ENCODE measurements at regions not wholly inside any gene's neighbourhood (a gene's known extent, or its start where the extent isn't known, plus 50 kb on each side); places are given as distances from the start of the nearest gene placed in this dataset.

DNA sequence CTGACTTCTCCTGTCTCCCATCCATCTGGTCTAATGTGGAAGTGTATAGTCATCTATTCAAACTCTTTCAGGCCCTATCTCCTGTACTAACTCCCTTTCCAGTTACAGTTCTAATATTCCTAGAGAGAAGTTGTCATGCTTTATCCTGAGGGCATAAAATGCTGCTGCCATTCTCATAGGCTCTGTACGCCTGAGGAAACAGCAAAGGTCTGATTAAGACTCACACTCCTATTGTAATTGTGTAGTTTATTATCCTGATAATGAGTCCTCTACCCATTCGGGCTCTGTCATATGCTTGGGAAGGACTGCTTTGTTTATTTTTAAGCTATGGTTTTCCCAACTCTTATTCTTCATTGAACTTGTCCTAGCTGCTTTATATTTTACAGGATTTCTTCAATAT lies 290.4 kb downstream of the TMEM38B start:
- no peak overlapping the region for H3K4me3 ChIP-seq (ENCODE audit: low read depth, low read length)
- no peak for DNase-seq (ENCODE audit: low read depth)
- TF ChIP-seq, protein P1, sequence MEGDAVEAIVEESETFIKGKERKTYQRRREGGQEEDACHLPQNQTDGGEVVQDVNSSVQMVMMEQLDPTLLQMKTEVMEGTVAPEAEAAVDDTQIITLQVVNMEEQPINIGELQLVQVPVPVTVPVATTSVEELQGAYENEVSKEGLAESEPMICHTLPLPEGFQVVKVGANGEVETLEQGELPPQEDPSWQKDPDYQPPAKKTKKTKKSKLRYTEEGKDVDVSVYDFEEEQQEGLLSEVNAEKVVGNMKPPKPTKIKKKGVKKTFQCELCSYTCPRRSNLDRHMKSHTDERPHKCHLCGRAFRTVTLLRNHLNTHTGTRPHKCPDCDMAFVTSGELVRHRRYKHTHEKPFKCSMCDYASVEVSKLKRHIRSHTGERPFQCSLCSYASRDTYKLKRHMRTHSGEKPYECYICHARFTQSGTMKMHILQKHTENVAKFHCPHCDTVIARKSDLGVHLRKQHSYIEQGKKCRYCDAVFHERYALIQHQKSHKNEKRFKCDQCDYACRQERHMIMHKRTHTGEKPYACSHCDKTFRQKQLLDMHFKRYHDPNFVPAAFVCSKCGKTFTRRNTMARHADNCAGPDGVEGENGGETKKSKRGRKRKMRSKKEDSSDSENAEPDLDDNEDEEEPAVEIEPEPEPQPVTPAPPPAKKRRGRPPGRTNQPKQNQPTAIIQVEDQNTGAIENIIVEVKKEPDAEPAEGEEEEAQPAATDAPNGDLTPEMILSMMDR (IDR thresholded peaks at IDR 0.05; ENCODE audit: insufficient read depth, low read depth, low read length, missing control alignments), result no peak

GRCh38 chr9:105993116-105993854 lies 298.9 kb downstream of the TMEM38B start:
- H3K4me3 ChIP-seq (ENCODE audit: low read depth, low read length), result no peak overlapping the region
- TF ChIP-seq, protein P1 (IDR thresholded peaks at IDR 0.05; ENCODE audit: insufficient read depth, low read depth, low read length, missing control alignments), result no peak
- no peak for DNase-seq (ENCODE audit: low read depth)

DNA sequence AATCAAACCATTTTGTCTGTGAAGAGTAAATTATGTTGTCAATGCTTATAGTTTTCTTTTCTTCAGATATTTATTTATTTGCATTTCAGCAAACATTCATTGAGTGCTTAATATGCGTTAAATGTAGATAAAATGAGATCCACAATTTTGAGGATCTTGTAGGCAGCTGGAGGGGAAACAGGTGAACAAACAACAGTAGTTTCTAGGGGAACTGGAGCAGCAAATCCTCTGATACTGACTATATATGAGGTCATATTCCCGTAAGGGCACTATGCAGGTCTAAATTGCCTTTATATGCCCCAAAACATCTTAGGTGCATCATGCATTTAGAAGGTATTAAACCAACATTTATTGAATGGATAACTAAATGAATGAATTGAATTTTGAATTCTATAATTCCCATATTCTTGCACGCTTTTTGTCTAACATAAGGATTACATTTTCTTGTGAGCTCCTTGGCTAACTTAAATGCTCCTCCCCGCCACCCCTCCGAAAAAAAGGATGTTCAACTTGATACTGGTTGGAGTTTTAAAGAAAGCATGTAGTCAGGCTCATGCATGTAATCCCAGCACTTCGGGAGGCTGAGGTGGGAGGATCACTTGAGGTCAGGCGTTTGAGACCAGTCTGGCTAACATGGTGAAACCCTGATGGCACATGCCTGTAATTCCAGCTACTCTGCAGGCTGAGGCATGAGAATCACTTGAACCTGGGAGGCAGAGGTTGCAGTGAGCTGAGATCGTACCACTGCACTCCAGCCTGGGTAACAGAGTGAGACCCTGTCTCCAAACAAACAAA lies 299.8 kb downstream of the TMEM38B start:
- TF ChIP-seq, protein P1 (IDR thresholded peaks at IDR 0.05; ENCODE audit: insufficient read depth, low read depth, low read length, missing control alignments), result no peak
- DNase-seq (ENCODE audit: low read depth), result no peak
- no peak overlapping the region for H3K4me3 ChIP-seq (ENCODE audit: low read depth, low read length)

DNA sequence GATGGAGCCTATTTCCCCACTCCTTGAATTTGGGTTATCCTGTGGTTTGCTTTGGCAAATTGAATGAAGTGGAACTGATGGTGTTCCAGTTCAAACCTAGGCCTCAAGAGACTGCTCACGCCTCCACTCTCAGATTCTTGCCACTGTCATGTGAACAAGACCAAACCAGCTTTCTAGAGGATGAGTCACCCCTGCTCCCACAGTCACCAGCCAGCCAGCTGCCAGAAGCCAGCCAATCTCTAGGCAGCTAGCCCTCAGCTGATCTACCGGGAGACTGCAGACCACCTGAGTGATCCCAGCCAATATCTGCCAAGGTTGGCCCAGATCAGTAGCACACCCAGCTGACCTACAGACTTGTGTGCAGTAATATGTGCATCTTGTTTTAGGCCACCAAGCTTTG lies 300.6 kb downstream of the TMEM38B start:
- DNase-seq (ENCODE audit: low read depth), result no peak
- TF ChIP-seq, protein P1 (IDR thresholded peaks at IDR 0.05; ENCODE audit: insufficient read depth, low read depth, low read length, missing control alignments), result no peak
- no peak overlapping the region for H3K4me3 ChIP-seq (ENCODE audit: low read depth, low read length)

GRCh38 chr9:106017198-106017740 lies 322.9 kb downstream of the TMEM38B start:
- TF ChIP-seq, protein P1 (IDR thresholded peaks at IDR 0.05; ENCODE audit: insufficient read depth, low read depth, low read length, missing control alignments), result no peak
- H3K4me3 ChIP-seq (ENCODE audit: low read depth, low read length), result no peak overlapping the region
- no peak for DNase-seq (ENCODE audit: low read depth)

- H3K4me3 ChIP-seq (ENCODE audit: low read depth, low read length), result no peak overlapping the region
- DNase-seq (ENCODE audit: low read depth), result no peak
- TF ChIP-seq, protein P1 (IDR thresholded peaks at IDR 0.05; ENCODE audit: insufficient read depth, low read depth, low read length, missing control alignments), result no peak
Measured at GRCh38 chr9:106019039-106019680, 324.8 kb downstream of the TMEM38B start.

Measured in GM12865 (cell line).